ENCODE measurements at regions not wholly inside any gene's neighbourhood (a gene's known extent, or its start where the extent isn't known, plus 50 kb on each side); places are given as distances from the start of the nearest gene placed in this dataset.

DNA sequence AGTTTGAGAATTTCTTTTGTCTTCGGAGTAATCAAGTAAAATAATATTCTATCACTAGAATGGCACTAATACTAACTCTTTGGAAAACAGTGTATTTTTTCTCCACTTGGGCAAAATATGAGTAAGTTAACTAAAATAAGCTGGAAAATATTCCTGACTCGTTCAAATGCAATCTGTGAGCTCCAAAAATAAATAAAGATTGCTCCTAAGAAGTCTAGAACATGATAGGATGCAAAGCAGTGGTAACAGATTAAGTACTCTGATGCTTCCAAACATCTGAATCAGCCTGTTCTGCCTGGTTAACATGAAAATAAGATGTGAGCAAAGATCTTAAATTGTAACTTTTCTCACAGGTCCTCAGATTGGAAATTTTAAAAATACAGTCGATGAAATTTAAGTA is 285.1 kb upstream of the ID4 start:
- H3K27ac ChIP-seq, result no peak overlapping the region
- no peaks in the 10 kb centered on the region for H3K9me3 ChIP-seq
- H3K27me3 ChIP-seq, result no peaks in the 10 kb centered on the region
- 68 to 72% methylated on average over 3 of the region's 3 CpGs for WGBS, 2 donors
- no peaks in the 10 kb centered on the region for H3K36me3 ChIP-seq
- TF ChIP-seq POLR2A (IDR thresholded peaks at IDR 0.05) (no peak), POLR2AphosphoS5 (IDR thresholded peaks at IDR 0.05) (no peak), EP300 (IDR thresholded peaks at IDR 0.05) (no peak)
- TF ChIP-seq, protein P1, sequence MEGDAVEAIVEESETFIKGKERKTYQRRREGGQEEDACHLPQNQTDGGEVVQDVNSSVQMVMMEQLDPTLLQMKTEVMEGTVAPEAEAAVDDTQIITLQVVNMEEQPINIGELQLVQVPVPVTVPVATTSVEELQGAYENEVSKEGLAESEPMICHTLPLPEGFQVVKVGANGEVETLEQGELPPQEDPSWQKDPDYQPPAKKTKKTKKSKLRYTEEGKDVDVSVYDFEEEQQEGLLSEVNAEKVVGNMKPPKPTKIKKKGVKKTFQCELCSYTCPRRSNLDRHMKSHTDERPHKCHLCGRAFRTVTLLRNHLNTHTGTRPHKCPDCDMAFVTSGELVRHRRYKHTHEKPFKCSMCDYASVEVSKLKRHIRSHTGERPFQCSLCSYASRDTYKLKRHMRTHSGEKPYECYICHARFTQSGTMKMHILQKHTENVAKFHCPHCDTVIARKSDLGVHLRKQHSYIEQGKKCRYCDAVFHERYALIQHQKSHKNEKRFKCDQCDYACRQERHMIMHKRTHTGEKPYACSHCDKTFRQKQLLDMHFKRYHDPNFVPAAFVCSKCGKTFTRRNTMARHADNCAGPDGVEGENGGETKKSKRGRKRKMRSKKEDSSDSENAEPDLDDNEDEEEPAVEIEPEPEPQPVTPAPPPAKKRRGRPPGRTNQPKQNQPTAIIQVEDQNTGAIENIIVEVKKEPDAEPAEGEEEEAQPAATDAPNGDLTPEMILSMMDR (IDR thresholded peaks at IDR 0.05), result no peak
- DNase-seq (no peak), ATAC-seq (ENCODE audit: low FRiP score in 2 of 2) (no peak)
- H3K4me1 ChIP-seq, result no peaks in the 10 kb centered on the region
- no peak overlapping the region for H3K4me3 ChIP-seq

DNA sequence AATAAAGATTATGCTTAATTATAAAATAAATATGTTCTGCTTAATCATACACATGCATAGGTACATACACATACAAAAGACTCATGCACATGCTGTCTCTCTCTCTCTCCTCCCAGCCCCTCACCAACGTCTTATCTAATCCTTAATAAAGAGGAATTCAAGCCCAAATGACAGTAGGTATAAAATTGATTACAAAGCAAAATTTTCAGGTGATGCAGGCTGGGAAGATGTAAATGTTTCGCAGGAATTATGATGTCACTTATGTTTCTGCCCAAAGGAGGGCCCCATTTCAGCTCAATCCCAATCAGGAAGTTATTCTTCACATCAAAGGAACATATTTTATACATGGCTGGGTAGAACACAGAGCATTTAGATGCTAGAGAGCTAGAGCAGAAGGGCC is 284.6 kb upstream of the ID4 start:
- no peak for ATAC-seq (ENCODE audit: low FRiP score in 2 of 2)
- no peak for TF ChIP-seq POLR2AphosphoS5 (IDR thresholded peaks at IDR 0.05)
- no peak for TF ChIP-seq EP300 (IDR thresholded peaks at IDR 0.05)
- TF ChIP-seq, protein P1 (IDR thresholded peaks at IDR 0.05), result no peak
- no peak for TF ChIP-seq POLR2A (IDR thresholded peaks at IDR 0.05)
- no peak overlapping the region for H3K27ac ChIP-seq
- WGBS, 2 donors, result 67 to 70% methylated on average over 2 of the region's 2 CpGs
- no peaks in the 10 kb centered on the region for H3K9me3 ChIP-seq
- H3K4me3 ChIP-seq, result no peak overlapping the region
- no peaks in the 10 kb centered on the region for H3K27me3 ChIP-seq
- H3K36me3 ChIP-seq, result no peaks in the 10 kb centered on the region
- DNase-seq, result no peak
- no peaks in the 10 kb centered on the region for H3K4me1 ChIP-seq

DNA sequence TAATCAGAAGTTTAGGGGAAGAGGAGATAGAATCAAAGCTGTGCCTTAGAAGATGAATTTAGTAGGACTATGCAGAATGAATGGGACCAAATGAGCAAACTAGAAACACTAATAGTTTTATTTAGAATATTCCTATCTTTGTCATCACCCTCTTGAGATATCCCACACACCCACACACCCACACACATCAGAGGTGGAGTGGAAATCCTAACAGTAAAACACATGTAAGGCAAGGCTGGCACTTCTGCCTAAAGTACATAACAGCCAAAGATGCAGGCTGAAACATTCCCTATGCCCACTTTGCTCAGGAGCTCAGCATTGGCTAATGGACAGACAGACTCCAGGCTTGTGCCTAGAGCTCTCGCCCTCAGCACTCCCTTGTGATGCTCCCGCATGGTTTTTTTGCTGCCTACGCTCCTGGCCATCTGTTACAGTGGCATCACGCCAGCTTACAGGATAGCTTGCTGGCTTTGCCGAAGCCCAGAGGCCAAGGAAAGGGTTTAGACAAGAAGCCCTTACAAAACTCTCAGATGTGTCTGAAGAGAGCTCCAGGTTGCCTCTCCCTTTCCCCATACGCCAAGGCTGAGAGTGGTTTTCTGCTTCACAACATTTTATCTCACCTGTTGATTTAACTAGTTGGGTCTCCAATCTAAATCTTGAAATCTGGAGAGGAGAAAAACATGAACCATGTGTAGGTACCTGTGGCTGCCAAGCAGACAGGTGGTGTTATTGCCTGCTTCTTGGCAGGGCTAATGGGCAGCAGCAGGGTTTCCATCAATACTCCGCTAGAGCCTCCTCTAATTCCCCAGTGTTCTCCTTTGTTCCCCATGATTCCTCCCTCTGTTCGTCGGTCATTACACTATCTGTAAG is 282.6 kb upstream of the ID4 start:
- 76 to 83% methylated on average over 9 of the region's 9 CpGs for WGBS, 2 donors
- H3K9me3 ChIP-seq, result no peaks in the 10 kb centered on the region
- DNase-seq (no peak), ATAC-seq (ENCODE audit: low FRiP score in 2 of 2) (peak in 1 of 2 donors; percentile 19)
- H3K27ac ChIP-seq, result no peak overlapping the region
- H3K36me3 ChIP-seq, result no peaks in the 10 kb centered on the region
- H3K27me3 ChIP-seq, result no peaks in the 10 kb centered on the region
- H3K4me3 ChIP-seq, result no peak overlapping the region
- no peaks in the 10 kb centered on the region for H3K4me1 ChIP-seq
- TF ChIP-seq POLR2A (IDR thresholded peaks at IDR 0.05) (no peak), POLR2AphosphoS5 (IDR thresholded peaks at IDR 0.05) (no peak), EP300 (IDR thresholded peaks at IDR 0.05) (no peak)
- TF ChIP-seq, protein P1 (IDR thresholded peaks at IDR 0.05), result no peak

DNA sequence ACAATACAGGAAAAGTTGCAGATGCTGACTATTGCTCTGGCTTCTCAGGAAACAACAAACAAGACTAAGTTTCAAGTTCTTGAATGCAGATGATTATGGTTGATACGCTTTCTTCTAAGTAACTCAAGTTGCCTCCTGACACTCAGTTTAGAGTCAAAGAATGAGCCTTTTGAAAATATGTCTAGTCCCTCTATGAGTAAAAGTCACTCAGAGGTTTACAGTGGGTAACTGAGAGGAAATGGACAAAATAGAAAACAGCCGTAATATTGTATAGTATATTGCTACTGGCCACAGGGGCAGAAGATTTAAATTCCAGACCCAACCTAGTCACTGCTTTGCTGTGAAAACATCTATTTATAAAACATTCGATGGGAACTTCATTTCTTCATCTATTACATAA is 280.0 kb upstream of the ID4 start:
- H3K4me3 ChIP-seq, result no peak overlapping the region
- no peaks in the 10 kb centered on the region for H3K36me3 ChIP-seq
- no peak for DNase-seq
- no peaks in the 10 kb centered on the region for H3K4me1 ChIP-seq
- H3K27me3 ChIP-seq, result no peaks in the 10 kb centered on the region
- 91 to 92% methylated on average over 3 of the region's 3 CpGs for WGBS, 2 donors
- no peak overlapping the region for H3K27ac ChIP-seq
- TF ChIP-seq POLR2AphosphoS5 (IDR thresholded peaks at IDR 0.05) (no peak), POLR2A (IDR thresholded peaks at IDR 0.05) (no peak), EP300 (IDR thresholded peaks at IDR 0.05) (no peak)
- TF ChIP-seq, protein P1 (IDR thresholded peaks at IDR 0.05), result no peak
- ATAC-seq (ENCODE audit: low FRiP score in 2 of 2), result no peak
- no peaks in the 10 kb centered on the region for H3K9me3 ChIP-seq

DNA sequence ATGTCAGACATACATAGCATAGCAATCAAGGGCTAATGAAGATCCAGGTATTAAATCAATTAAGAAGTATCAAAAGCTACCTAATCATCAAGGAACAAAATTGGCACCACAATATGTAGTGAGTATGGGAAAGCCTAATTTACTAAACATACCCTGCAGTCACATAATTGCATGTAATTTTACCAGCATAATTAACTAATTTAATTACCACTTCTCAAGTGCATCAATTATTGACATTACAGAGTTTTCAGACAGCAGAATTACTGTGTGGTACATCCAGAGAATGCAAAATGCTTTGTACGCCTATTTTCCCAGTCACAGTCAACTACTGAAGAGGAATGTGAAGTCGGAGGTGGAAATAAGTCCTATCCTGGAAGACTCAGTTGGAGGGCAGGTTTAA is 279.0 kb upstream of the ID4 start:
- no peak overlapping the region for H3K4me3 ChIP-seq
- DNase-seq (no peak), ATAC-seq (ENCODE audit: low FRiP score in 2 of 2) (no peak)
- TF ChIP-seq, protein P1 (IDR thresholded peaks at IDR 0.05), result no peak
- no peak for TF ChIP-seq EP300 (IDR thresholded peaks at IDR 0.05)
- no peak for TF ChIP-seq POLR2A (IDR thresholded peaks at IDR 0.05)
- no peak for TF ChIP-seq POLR2AphosphoS5 (IDR thresholded peaks at IDR 0.05)
- H3K4me1 ChIP-seq, result no peaks in the 10 kb centered on the region
- no peak overlapping the region for H3K27ac ChIP-seq
- 81 to 85% methylated on average over 2 of the region's 2 CpGs for WGBS, 2 donors
- no peaks in the 10 kb centered on the region for H3K9me3 ChIP-seq
- no peaks in the 10 kb centered on the region for H3K36me3 ChIP-seq
- H3K27me3 ChIP-seq, result no peaks in the 10 kb centered on the region

Measured in upper lobe of left lung (tissue), 6 donors.